ENCODE measurements at regions not wholly inside any gene's neighbourhood (a gene's known extent, or its start where the extent isn't known, plus 50 kb on each side); places are given as distances from the start of the nearest gene placed in this dataset.
"Not testable (repeated sequence)": the region's sequence is repeated elsewhere in the genome, so short reads cannot be mapped to it uniquely, and the experiment has no call there.

GRCh38 chr12:86659985-86660384, 403.8 kb upstream of the MGAT4C start:
- no peak for DNase-seq

- DNase-seq, result no peak
These were observed 402.1 kb upstream of the MGAT4C start for GRCh38 chr12:86658303-86658702.

GRCh38 chr12:86647800-86648199, 391.6 kb upstream of the MGAT4C start:
- DNase-seq, result no peak

- DNase-seq, result no peak
These were observed 378.5 kb upstream of the MGAT4C start for GRCh38 chr12:86634456-86635410.

GRCh38 chr12:86627001-86627400, 370.8 kb upstream of the MGAT4C start:
- DNase-seq, result no peak

GRCh38 chr12:86623267-86623666, 367.1 kb upstream of the MGAT4C start:
- no peak for DNase-seq

- DNase-seq, result no peak
These were observed 365.8 kb upstream of the MGAT4C start for GRCh38 chr12:86621957-86622356.

GRCh38 chr12:86613311-86613710, 357.1 kb upstream of the MGAT4C start:
- no peak for DNase-seq

- no peak for DNase-seq
These were observed 352.4 kb upstream of the MGAT4C start for GRCh38 chr12:86608638-86609037.

- no peak for DNase-seq
These were observed 345.5 kb upstream of the MGAT4C start for GRCh38 chr12:86601550-86602308.

- DNase-seq, result no peak
These were observed 344.6 kb upstream of the MGAT4C start for GRCh38 chr12:86600664-86601231.

GRCh38 chr12:86597431-86597830, 341.2 kb upstream of the MGAT4C start:
- no peak for DNase-seq

- no peak for DNase-seq
These were observed 334.1 kb upstream of the MGAT4C start for GRCh38 chr12:86590296-86590695.

GRCh38 chr12:86574143-86574542, 318.0 kb upstream of the MGAT4C start:
- no peak for DNase-seq

- DNase-seq, result no peak
These were observed 316.3 kb upstream of the MGAT4C start for GRCh38 chr12:86572455-86572854.

- DNase-seq, result no peak
These were observed 308.8 kb upstream of the MGAT4C start for GRCh38 chr12:86565038-86565437.

GRCh38 chr12:86555491-86555890, 299.3 kb upstream of the MGAT4C start:
- not testable (repeated sequence) for DNase-seq

- DNase-seq, result no peak
These were observed 295.0 kb upstream of the MGAT4C start for GRCh38 chr12:86551146-86551571.

GRCh38 chr12:86550218-86551145, 294.3 kb upstream of the MGAT4C start:
- DNase-seq, result no peak

GRCh38 chr12:86543716-86544115, 287.5 kb upstream of the MGAT4C start:
- no peak for DNase-seq

- no peak for DNase-seq
These were observed 274.9 kb upstream of the MGAT4C start for GRCh38 chr12:86530996-86531655.

GRCh38 chr12:86526060-86526595, 269.9 kb upstream of the MGAT4C start:
- DNase-seq, result no peak
